NCI-H2107 treated with DMSO at 0.1 percent for 48 hours (cell line): ENCODE measurements at regions not wholly inside any gene's neighbourhood (a gene's known extent, or its start where the extent isn't known, plus 50 kb on each side); places are given as distances from the start of the nearest gene placed in this dataset.

Experiments used
- DNase-seq: peaks from one replicate; lab custom pipeline; 2025; ENCODE audit not compliant: unreplicated experiment; lab: John Stamatoyannopoulos, UW

- DNase-seq = no peak
Observed at GRCh38 chr4:125155251-125155650, 159.5 kb upstream of the FAT4 start.

- no peak for DNase-seq
Observed at GRCh38 chr4:125140966-125141495, 173.7 kb upstream of the FAT4 start.

- no peak for DNase-seq
Observed at GRCh38 chr4:125135652-125136051, 179.1 kb upstream of the FAT4 start.

GRCh38 chr4:125132729-125133128, 182.0 kb upstream of the FAT4 start:
- no peak for DNase-seq

- no peak for DNase-seq
Observed at GRCh38 chr4:125131891-125132680, 182.7 kb upstream of the FAT4 start.

- no peak for DNase-seq
Observed at GRCh38 chr4:125125276-125125675, 189.5 kb upstream of the FAT4 start.

GRCh38 chr4:125123570-125124109, 191.1 kb upstream of the FAT4 start:
- DNase-seq = no peak

GRCh38 chr4:125121581-125121980, 193.2 kb upstream of the FAT4 start:
- DNase-seq = no peak

- DNase-seq = no peak
Observed at GRCh38 chr4:125116431-125116830, 198.3 kb upstream of the FAT4 start.

- DNase-seq = no peak
Observed at GRCh38 chr4:125115941-125116340, 198.8 kb upstream of the FAT4 start.

GRCh38 chr4:125115476-125115875, 199.3 kb upstream of the FAT4 start:
- DNase-seq = no peak

- no peak for DNase-seq
Observed at GRCh38 chr4:125112536-125112935, 202.2 kb upstream of the FAT4 start.

GRCh38 chr4:125111323-125111722, 203.4 kb upstream of the FAT4 start:
- DNase-seq = no peak

- DNase-seq = no peak
Observed at GRCh38 chr4:125105561-125105960, 209.2 kb upstream of the FAT4 start.

GRCh38 chr4:125104616-125105015, 210.1 kb upstream of the FAT4 start:
- DNase-seq = no peak

- DNase-seq = no peak
Observed at GRCh38 chr4:125101719-125102118, 213.0 kb upstream of the FAT4 start.

- DNase-seq = no peak
Observed at GRCh38 chr4:125097729-125098128, 217.0 kb upstream of the FAT4 start.

- no peak for DNase-seq
Observed at GRCh38 chr4:125096662-125097061, 218.1 kb upstream of the FAT4 start.

GRCh38 chr4:125091541-125091940, 223.2 kb upstream of the FAT4 start:
- DNase-seq = no peak

GRCh38 chr4:125091101-125091500, 223.7 kb upstream of the FAT4 start:
- DNase-seq = no peak

- DNase-seq = no peak
Observed at GRCh38 chr4:125084608-125085007, 230.1 kb upstream of the FAT4 start.

GRCh38 chr4:125082729-125083417, 231.9 kb upstream of the FAT4 start:
- no peak for DNase-seq
